AG08395 (cell line): ENCODE measurements at regions not wholly inside any gene's neighbourhood (a gene's known extent, or its start where the extent isn't known, plus 50 kb on each side); places are given as distances from the start of the nearest gene placed in this dataset.

Experiments used
- DNase-seq: peaks from one replicate; pipeline ENCODE4 v3.0.0; 2012; ENCODE audit warnings: mixed read lengths, low spot score

DNA sequence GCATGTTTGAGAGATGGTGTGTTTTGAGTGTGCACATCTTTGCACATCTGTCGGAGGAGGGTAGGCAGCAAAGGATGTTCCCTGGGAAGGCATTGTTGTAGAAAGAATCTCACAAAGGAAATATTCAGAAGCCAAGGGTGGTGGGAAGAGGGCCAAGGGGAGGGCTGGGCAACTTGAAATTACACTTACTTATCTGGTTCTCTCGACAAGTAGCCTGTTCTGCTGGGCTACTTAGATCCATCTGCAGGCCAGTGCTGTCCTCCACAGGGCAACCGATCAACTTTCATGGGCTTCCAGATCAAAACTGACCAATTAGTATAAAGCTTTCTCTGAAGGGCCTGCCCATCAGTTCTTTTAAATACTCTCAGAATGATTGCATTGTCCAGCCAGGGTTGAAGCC, 495.2 kb downstream of the GADD45G start:
- peak; percentile 17 for DNase-seq

DNA sequence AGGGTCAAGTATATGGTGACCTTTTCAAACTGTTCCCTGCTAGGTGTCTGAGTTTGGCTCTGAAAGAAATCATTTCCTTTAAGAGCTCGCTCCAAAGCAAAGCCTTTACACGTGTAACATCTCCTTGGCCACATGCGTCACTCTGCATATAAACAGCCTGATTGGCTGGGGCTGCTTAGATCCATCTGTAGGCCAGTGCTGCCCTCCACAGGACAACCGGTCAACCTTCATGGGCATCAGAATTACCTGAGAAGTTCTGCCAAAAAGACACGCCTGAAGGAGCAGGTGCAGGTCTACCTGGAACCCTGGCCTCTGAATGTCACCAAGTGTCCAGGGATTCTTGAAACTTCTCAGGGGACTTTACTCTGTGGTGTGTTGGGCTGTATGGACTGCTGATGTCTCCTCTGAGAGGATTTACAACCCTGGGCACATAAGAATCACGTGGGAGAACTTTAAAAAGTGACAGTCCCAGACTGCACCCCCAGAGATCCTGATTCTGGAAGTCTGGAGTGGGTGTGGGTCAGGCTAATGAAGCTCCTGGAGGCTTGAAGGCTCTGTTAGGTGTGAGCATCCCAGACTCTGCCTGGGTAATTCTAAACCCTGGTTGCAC, 497.6 kb downstream of the GADD45G start:
- peak; percentile 90 for DNase-seq

DNA sequence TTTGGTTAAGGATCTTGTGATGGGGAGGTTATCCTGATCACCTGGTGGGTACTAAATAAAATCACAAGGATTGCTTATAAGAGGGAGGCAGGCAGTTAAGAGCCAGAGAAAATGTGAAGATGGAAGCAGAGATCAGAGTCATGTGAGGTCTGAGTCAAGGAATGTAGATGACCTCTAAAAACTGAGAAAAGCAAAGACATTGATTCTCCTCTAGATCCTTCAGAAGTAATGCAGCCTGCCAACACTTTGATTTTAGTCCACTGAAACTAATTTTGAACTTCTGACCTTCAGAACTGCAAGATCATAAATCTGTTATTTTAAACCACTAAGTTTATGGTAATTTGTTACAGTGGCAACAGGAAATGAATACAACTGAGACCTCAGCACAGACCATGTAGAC, 499.0 kb downstream of the GADD45G start:
- no peak for DNase-seq

DNA sequence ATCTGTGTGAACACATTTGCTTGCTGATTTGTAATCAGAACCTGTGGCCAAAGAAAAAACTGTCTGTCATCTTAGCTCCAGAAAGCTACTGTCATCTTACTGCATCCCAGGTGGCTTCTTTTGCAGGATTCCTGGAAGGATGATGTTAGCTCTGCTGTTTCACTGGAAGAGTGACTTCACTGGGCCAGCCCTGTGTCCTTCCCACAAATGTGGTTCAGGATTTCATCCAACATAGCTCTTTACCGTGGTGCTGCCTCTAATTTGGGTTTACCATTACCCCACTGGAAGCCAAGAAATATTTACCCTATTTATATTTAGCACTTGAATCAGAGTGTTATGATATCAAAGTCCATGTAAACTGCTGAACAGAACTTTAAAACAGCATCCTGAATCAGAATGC, 501.0 kb downstream of the GADD45G start:
- no peak for DNase-seq

DNA sequence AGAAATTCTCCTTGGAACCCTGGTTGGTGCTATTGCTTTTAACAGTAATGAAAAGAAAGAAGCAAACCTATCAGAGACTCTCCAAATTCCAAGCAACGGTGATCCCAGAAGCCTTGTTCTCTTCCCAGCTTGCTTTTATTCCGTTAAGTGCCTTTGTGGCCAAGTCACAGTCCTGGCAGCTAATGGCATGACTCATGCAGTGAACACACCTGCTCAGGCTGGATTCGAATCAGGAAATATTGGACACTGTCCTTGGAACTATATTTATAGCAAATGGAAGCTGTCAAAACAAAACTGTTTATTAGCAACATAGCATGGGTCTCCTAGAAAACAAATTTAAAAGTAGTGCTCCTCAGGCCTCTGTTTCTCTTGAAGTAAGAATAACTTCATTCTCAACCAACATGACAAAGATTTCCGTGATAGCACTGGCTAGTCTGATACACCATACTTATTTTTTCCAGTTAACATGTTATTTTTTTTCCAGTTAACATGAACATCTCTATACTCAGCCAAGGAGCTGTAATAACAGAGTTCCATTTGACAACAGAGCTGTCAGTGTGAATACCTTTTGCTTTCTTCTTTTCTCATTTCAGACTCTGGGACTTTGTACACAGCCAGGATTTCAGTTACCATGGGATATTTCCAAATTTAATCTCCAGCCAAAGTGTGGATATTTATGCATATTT, 502.4 kb downstream of the GADD45G start:
- no peak for DNase-seq

DNA sequence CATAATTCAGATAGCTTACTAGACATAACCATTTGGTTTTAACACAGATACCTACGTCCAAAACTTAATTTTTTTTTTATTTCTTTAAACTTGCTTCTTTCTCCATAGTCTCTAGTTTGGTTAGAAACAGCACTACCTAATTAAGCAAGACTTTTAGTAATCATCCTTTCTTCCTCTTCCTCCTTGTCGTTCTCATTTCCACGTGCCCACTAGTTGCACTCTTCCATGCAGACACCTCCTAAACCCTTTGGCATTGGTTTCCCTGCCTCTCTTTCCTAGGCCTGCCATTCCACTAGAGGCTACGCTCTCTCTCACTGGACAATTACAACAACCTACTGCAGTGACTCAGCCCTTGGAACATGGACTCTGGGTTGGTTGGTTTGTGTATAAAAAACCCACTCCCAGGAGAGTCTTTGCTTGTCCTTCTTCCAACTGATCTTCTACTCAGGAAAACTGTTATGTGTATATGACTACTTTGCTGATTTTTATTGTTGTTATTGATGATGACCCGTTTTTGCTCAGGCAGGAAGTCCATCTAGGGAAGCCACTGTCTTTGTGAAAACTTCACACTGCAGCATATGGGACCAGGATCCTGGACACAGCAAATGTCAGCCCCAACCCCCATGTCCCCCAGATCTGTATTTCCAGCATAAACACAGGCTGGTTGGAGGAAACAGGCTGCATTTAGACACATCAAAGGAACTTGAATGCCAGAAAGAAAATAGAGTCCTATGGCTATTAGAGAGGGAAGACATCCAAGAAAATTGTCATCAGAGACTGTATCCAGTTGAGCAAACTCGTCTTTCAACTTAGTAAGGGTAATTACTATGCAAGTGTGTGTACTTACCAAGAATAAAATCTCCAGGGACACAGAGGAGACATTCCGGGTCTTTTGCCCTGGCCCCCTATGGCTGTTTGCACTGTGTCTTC, 503.2 kb downstream of the GADD45G start:
- DNase-seq = no peak

DNA sequence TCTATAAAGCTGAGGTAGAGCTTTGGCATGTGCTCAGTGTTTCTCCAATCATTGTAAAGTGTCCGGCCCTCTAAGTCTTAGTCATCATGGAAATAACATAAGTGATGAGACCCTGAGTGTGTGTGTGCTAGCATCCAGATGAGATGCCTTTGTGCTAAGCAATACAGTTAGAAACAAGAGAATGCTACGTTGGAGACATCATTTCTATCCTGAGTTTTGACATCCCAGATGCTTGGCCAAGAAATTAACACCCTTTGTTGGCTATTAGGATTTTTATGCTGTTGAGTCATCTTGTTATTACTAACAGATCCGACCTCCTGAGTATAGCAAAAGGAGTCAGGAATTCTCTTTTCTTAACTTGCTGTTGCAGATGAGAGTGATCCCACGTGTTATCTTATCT, 508.0 kb downstream of the GADD45G start:
- DNase-seq = peak; percentile 23

DNA sequence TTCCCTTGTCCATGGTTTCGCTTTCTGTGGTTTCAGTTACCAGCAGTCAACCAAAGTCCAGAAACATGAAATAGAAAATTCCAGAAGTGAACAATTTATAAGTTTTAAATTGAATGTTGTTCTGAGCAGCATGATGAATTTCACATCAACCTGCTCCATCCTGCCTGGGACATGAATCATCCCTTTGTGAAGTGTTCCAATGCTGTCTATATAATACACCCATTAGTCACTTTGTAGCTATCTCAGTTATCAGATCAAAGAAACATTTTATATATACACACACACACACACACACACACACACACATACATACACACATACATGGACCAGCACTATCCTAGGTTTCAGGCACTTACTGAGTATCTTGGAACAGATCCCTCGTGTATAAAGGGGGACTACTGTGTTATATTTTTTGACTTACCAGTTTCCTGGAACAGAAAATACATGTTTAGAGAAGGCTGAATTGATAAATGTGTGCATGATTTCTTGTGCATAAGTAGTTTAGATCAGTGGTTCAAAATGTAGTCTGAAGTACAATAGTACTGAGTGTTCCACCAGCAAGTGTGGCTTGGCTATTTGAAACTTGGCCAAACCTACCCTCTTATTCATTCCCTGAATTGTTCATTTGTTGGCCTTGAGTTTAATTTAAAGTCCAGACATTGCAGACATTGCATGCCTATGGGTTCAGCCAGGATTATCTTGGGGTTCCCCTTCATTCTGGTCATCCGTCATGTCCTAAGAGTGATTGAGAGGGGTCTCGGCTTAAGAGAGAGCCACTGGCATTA, 510.0 kb downstream of the GADD45G start:
- no peak for DNase-seq

DNA sequence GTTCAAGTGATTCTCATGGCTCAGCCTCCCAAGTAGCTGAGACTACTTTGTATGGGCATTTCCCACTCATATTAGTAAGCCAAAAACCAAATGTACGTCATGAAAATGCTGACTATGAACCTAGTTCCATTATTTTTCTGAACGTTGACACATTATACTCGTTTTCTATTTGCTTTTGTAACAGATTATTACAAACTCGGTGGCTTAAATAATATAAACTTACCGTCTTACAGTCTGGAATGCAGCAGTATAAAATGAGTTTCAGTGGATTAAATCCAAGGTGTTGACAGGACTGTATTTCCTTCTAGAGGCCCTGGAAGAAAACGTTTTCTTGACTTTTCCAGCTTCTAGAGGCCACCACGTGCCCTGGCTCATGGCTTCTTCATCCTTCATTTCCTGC, 517.0 kb downstream of the GADD45G start:
- no peak for DNase-seq

DNA sequence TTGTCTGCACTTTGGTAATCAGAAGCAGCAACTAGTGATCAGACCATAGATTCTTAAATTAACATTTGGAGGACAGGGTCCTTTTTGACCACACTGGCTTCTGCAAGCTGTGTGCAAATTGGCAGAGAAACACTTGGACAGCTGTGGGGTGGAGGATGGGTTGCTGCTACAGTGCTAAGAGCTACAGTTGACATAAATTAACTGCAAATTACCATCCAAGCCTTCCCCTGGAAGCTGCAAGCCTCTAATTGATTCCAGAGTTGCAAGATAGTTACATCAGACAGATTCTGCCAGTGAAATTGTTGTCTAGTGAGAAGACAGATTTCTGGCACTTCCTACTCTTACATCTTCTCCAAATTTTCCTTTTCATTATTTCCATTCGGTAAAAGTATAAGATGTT, 517.7 kb downstream of the DIRAS2 start:
- no peak for DNase-seq

DNA sequence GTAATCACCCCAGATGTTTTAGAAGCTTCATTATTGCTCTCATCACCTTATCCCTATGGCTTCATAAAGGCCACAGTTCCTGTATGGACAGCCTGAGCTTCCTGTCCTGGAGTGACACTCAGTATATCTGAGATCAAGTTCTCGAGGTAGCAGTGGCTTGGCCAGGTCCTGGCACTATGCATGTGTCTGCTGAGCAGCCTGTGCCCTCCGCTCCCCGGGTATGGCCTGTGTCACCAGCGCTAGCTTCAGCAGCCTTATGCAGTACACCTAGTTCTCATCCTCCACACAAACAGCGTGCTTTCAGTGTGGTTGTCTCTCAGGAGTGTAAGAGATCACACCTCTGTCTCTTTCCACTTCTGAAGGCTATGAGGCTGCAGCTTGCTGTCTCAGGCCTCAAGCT, 514.7 kb downstream of the DIRAS2 start:
- no peak for DNase-seq

DNA sequence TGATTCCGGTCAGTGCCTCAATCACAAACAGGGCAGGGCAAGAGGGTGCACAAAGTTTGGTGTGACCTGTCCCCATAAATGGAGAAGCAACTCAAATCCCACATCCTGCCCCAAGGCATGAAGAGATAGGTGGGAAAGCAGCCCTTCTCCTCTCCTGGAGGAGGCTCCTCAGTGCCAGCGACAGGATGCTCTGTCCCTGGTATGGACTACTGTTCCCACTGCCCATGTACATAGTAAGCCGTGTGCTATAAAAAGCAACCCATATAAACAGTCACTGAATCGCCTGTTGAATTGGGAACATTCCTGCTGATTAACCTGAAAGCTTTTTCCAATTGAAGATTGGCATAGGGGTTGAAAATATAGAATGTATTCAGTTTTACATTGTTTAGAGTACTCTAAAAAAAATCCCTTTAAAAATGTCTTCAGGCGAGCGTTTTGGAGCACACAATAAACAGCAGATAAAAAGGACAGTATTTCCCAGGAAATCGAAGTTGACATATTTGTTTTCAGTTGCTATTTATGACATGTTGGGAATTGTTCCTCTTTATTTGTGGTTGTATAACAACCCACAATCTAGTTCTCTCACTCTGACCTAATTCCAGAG, 513.9 kb downstream of the DIRAS2 start:
- DNase-seq = no peak

DNA sequence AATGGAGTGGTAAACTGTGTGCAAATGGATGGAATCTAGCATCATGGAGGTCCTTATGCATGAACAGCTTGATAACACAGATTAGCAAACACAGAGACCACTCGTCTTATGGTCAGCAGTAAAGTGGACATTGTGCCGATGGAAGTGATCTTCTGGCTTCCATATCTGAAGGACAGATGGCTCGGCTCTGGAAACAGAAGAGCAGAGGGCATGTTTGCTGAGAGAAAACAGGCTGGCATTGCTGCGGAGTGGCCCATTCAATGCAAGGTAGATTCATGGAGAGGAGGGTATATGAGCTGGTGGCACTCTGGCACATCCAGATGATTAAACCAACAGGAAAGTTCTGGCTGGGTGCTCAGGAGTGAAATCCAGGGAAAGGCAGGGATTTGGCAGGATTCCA, 513.2 kb downstream of the DIRAS2 start:
- no peak for DNase-seq

DNA sequence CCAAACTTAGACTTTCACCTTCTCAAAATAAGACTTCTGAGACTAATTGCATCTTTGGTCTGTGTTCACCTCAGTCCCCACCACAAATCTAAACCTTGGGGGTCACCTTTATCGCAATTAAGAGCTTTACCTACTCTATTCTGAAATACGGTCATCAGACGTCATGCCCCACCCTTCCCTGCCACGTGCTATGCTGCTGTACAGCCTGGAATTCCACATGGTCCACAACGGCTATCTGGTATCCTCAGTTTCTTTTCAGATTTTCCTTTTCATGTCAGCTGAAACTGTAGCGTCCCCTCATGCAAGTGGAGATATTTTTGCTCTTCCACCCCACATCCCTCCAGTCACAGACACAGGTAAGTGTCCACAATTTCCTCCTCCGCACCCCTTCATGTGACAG, 511.1 kb downstream of the DIRAS2 start:
- no peak for DNase-seq

DNA sequence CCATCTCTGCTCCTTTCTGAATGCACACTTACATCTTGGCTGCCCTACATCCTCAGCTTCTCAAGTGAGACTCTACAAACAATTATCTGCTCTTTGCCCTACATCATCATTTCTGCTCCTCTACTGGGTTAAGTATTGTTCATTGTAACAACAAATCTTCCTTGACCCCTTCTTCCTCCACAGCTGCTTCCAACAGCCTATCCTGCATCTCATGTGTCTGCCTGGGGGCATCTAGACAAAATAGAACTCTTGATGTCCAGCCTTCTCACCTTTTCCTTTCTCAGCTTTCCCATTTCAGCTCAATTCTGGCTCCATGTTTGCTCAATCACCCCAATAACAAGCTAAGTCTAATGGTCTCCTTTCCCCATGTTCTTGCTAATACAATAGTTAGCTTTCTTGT, 509.8 kb downstream of the DIRAS2 start:
- no peak for DNase-seq

DNA sequence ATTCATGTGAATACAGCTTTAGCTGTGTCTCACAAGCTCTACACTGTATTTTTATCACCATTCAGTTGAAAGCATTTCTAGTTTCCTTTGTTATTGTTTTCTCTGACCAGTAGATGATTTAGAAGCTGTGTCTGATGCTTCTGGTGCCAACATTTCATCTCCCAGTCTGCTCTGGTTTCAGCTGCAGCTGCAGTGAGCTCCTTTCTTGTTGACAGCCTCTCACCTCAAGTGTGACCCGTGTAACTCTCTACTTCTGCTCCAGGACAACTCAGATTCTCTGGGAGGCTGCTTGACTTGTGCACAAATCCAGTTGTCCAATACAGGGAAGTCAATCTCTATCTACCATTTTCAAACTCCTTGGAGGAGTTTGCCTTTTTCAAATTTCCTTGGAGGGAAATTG, 504.8 kb downstream of the DIRAS2 start:
- no peak for DNase-seq

DNA sequence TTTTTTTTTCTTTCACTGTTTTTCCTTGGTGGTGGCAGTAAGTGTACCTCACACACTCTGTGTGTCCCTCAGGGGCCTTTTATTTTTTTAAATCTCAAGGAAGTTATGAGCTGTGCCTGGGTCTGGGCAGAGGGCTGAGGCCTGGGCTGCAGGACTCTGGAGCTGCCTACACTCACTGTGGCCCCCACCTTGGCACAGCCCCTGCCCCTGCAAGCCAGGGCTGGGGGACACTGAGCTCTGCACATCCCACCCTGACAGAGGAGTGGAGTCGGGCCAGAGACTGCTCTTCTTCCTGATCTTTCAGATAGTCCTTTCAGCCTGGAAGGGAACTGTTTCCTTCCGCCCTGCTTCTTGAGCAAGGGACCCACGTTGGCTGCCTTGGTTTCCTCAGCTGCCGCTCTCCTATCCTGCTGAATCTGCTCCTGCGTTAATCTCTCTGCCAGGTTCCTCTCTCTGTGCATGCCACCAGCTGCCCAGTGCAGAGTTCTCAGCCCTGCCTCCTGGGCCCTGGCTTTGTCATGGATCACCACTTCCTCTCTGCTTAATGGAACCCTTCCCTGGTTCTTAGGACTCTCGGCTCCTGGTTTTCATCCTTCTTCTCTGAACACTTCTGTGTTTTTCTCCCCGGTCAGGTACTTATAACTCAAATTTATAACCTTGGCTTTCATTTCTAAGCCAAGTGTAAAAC, 502.3 kb downstream of the DIRAS2 start:
- DNase-seq = no peak

DNA sequence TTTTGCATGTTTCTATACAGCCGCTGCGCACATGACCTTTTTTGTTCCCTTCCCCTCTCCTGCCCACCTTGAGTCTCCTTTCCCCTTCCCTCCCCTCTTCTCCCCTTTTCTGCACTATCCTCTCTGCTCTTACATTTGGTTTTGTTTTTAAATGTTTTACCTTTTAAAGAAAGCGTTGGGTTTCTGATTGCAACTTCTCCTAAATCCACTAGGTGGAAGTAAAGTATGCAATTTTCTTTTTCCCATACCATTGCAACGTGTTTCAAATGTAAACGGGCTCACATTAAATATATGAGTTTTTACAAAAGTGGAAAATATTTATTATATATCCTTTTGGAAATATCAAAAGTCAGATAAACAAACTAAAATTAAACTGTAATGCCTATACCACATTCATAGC, 500.9 kb downstream of the DIRAS2 start:
- DNase-seq = peak; percentile 11

DNA sequence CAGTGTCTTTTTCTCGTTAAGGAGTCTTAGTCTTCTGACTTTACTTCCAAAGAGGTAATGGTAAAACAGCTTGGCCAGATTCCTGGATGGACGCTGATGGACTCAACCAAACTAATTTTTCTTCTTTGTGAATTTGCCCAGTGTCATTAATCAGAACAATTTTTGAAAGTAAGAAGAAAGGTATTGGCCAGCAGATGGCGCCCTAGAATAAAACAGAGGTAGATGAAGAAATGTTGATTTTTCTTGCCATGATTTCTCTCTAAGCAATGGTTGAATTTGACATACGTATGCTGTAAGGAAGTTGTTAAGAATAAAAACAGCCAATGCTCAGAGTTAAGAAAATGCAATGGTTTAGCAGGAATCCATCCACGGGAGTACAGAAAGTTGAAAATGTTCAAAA, 500.0 kb downstream of the DIRAS2 start:
- peak; percentile 3 for DNase-seq

DNA sequence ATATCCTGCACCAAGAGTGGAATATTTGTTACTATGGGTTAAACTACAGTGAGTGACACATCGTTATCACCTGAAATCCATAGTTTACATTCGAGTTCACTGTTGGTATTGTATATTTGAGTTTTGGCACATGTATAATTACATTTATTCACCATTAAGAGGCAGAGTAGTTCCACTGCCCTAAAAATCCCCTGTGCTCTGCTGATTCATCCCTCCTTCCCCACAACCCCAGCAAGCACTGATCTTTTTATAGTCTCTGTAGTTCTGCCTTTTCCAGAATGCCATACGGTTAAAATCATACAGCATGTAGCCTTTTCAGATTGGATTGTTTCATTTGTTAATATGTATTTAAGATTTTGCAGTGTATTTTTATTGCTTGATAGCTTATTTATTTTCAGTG, 495.2 kb downstream of the DIRAS2 start:
- DNase-seq = no peak

DNA sequence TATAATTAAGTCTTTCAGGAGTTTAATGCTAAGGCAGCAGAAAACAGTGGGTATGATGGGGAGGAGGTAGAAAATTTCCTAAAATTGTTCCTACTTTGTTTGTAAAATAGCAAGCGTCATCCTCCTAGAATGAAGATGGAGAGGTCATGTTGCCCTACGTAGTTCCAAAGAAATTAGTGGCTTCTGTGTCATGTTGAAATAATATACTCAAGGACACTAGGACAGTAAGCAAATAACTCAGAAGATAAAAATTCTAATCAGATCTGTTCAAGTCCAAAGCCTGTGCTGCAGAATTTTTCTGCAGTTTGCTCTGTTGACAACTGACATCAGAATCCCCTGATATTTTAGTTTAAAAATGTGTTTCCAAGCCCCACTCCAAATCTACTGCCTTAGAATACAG, 486.3 kb downstream of the DIRAS2 start:
- no peak for DNase-seq
